Stimulated activated naive CD8-positive, alpha-beta T cell treated with anti-CD3 and anti-CD28 coated beads, Interleukin-15, Interleukin-2, amounts not matched to agents 100 ng/mL and 50 ng/mL, for 24 hours (primary cell): ENCODE measurements at regions not wholly inside any gene's neighbourhood (a gene's known extent, or its start where the extent isn't known, plus 50 kb on each side); places are given as distances from the start of the nearest gene placed in this dataset.

Experiments
- H3K27ac Mint-ChIP-seq: one replicate; pipeline ENCODE4 v1.8.0; 2021; ENCODE audit warnings: mild to moderate bottlenecking, mixed read lengths
- H3K27me3 Mint-ChIP-seq: one replicate; pipeline ENCODE4 v1.8.0; 2021; ENCODE audit warnings: mixed read lengths
- H3K36me3 Mint-ChIP-seq: one replicate; pipeline ENCODE4 v1.8.0; 2021; ENCODE audit warnings: low read depth, mixed read lengths
- H3K4me1 Mint-ChIP-seq: one replicate; pipeline ENCODE4 v1.8.0; 2021; ENCODE audit warnings: low read depth, mixed read lengths
- H3K4me3 Mint-ChIP-seq: one replicate; pipeline ENCODE4 v1.8.0; 2021; ENCODE audit warnings: mild to moderate bottlenecking, mixed read lengths
- H3K9me3 Mint-ChIP-seq: one replicate; pipeline ENCODE4 v1.8.0; 2021; ENCODE audit warnings: mixed read lengths

GRCh38 chr9:22286661-22287060 lies 160.0 kb upstream of the DMRTA1 start:
- Mint-ChIP-seq H3K4me1 (no peaks in the 10 kb centered on the region), H3K27me3 (peaks cover 4% of the 10 kb centered on the region), H3K27ac (no peak overlapping the region), H3K9me3 (no peaks in the 10 kb centered on the region), H3K36me3 (no peaks in the 10 kb centered on the region), H3K4me3 (no peak overlapping the region)

- Mint-ChIP-seq H3K27ac (no peak overlapping the region), H3K9me3 (no peaks in the 10 kb centered on the region), H3K4me1 (no peaks in the 10 kb centered on the region), H3K27me3 (peaks cover 2% of the 10 kb centered on the region), H3K36me3 (no peaks in the 10 kb centered on the region), H3K4me3 (no peak overlapping the region)
Measured at GRCh38 chr9:22288661-22289060, 158.0 kb upstream of the DMRTA1 start.

- no peaks in the 10 kb centered on the region for H3K4me1 Mint-ChIP-seq
- H3K27ac Mint-ChIP-seq = no peak overlapping the region
- H3K36me3 Mint-ChIP-seq = no peaks in the 10 kb centered on the region
- peaks cover 22% of the 10 kb centered on the region for H3K27me3 Mint-ChIP-seq
- H3K4me3 Mint-ChIP-seq = no peak overlapping the region
- H3K9me3 Mint-ChIP-seq = no peaks in the 10 kb centered on the region
Measured at GRCh38 chr9:22307013-22307711, 139.5 kb upstream of the DMRTA1 start.

- Mint-ChIP-seq H3K36me3 (no peaks in the 10 kb centered on the region), H3K9me3 (no peaks in the 10 kb centered on the region), H3K4me1 (no peaks in the 10 kb centered on the region), H3K27me3 (peaks cover 15% of the 10 kb centered on the region), H3K27ac (no peak overlapping the region), H3K4me3 (no peak overlapping the region)
Measured at GRCh38 chr9:22308177-22308576, 138.4 kb upstream of the DMRTA1 start.

GRCh38 chr9:22316645-22317044 lies 130.0 kb upstream of the DMRTA1 start:
- Mint-ChIP-seq H3K36me3 (no peaks in the 10 kb centered on the region), H3K4me3 (no peak overlapping the region), H3K9me3 (peaks cover 7% of the 10 kb centered on the region), H3K27ac (no peak overlapping the region), H3K27me3 (peaks cover 3% of the 10 kb centered on the region), H3K4me1 (no peaks in the 10 kb centered on the region)

- Mint-ChIP-seq H3K9me3 (no peaks in the 10 kb centered on the region), H3K27ac (no peak overlapping the region), H3K27me3 (peaks cover 4% of the 10 kb centered on the region), H3K4me1 (no peaks in the 10 kb centered on the region), H3K36me3 (no peaks in the 10 kb centered on the region), H3K4me3 (no peak overlapping the region)
Measured at GRCh38 chr9:22331533-22331932, 115.1 kb upstream of the DMRTA1 start.

- Mint-ChIP-seq H3K27me3 (peaks cover 4% of the 10 kb centered on the region), H3K9me3 (no peaks in the 10 kb centered on the region), H3K4me1 (no peaks in the 10 kb centered on the region), H3K4me3 (no peak overlapping the region), H3K36me3 (no peaks in the 10 kb centered on the region), H3K27ac (no peak overlapping the region)
Measured at GRCh38 chr9:22332202-22332601, 114.4 kb upstream of the DMRTA1 start.

- Mint-ChIP-seq H3K4me3 (no peak overlapping the region), H3K4me1 (no peaks in the 10 kb centered on the region), H3K27ac (no peak overlapping the region), H3K27me3 (peaks cover 3% of the 10 kb centered on the region), H3K36me3 (no peaks in the 10 kb centered on the region), H3K9me3 (no peaks in the 10 kb centered on the region)
Measured at GRCh38 chr9:22337261-22337660, 109.4 kb upstream of the DMRTA1 start.

GRCh38 chr9:22342491-22343217 lies 104.0 kb upstream of the DMRTA1 start:
- Mint-ChIP-seq H3K4me3 (no peak overlapping the region), H3K36me3 (no peaks in the 10 kb centered on the region), H3K9me3 (no peaks in the 10 kb centered on the region), H3K27ac (no peak overlapping the region), H3K4me1 (no peaks in the 10 kb centered on the region), H3K27me3 (no peaks in the 10 kb centered on the region)

- H3K27ac Mint-ChIP-seq = no peak overlapping the region
- H3K9me3 Mint-ChIP-seq = no peaks in the 10 kb centered on the region
- no peak overlapping the region for H3K4me3 Mint-ChIP-seq
- no peaks in the 10 kb centered on the region for H3K36me3 Mint-ChIP-seq
- no peaks in the 10 kb centered on the region for H3K27me3 Mint-ChIP-seq
- no peaks in the 10 kb centered on the region for H3K4me1 Mint-ChIP-seq
Measured at GRCh38 chr9:22343218-22343611, 103.4 kb upstream of the DMRTA1 start.

GRCh38 chr9:22354699-22355384 lies 91.8 kb upstream of the DMRTA1 start:
- Mint-ChIP-seq H3K36me3 (no peaks in the 10 kb centered on the region), H3K27me3 (no peaks in the 10 kb centered on the region), H3K9me3 (peaks cover 6% of the 10 kb centered on the region), H3K4me1 (no peaks in the 10 kb centered on the region), H3K27ac (no peak overlapping the region), H3K4me3 (no peak overlapping the region)

- Mint-ChIP-seq H3K27me3 (no peaks in the 10 kb centered on the region), H3K36me3 (no peaks in the 10 kb centered on the region), H3K27ac (no peak overlapping the region), H3K4me3 (no peak overlapping the region), H3K9me3 (peaks cover 10% of the 10 kb centered on the region), H3K4me1 (no peaks in the 10 kb centered on the region)
Measured at GRCh38 chr9:22356985-22357384, 89.6 kb upstream of the DMRTA1 start.

GRCh38 chr9:22363421-22363887 lies 83.2 kb upstream of the DMRTA1 start:
- H3K27me3 Mint-ChIP-seq = no peaks in the 10 kb centered on the region

GRCh38 chr9:22373636-22374035 lies 73.0 kb upstream of the DMRTA1 start:
- H3K4me3 Mint-ChIP-seq = no peak overlapping the region
- H3K4me1 Mint-ChIP-seq = no peaks in the 10 kb centered on the region
- H3K9me3 Mint-ChIP-seq = peaks cover 6% of the 10 kb centered on the region
- H3K36me3 Mint-ChIP-seq = no peaks in the 10 kb centered on the region
- H3K27me3 Mint-ChIP-seq = no peaks in the 10 kb centered on the region
- no peak overlapping the region for H3K27ac Mint-ChIP-seq

More at GRCh38 chr9:22363421-22363887, 83.2 kb upstream of the DMRTA1 start:
- no peaks in the 10 kb centered on the region for H3K4me1 Mint-ChIP-seq
- peaks cover 3% of the 10 kb centered on the region for H3K9me3 Mint-ChIP-seq
- no peaks in the 10 kb centered on the region for H3K36me3 Mint-ChIP-seq
- H3K4me3 Mint-ChIP-seq = no peak overlapping the region
- H3K27ac Mint-ChIP-seq = no peak overlapping the region

GRCh38 chr9:22374051-22374450 lies 72.6 kb upstream of the DMRTA1 start:
- Mint-ChIP-seq H3K36me3 (no peaks in the 10 kb centered on the region), H3K9me3 (peaks cover 6% of the 10 kb centered on the region), H3K4me3 (no peak overlapping the region), H3K27ac (no peak overlapping the region), H3K4me1 (no peaks in the 10 kb centered on the region), H3K27me3 (no peaks in the 10 kb centered on the region)
